NCI-H748 treated with DMSO at 0.1 percent for 48 hours (cell line): ENCODE measurements at regions not wholly inside any gene's neighbourhood (a gene's known extent, or its start where the extent isn't known, plus 50 kb on each side); places are given as distances from the start of the nearest gene placed in this dataset.
"Not testable (repeated sequence)": the region's sequence is repeated elsewhere in the genome, so short reads cannot be mapped to it uniquely, and the experiment has no call there.

Experiments
- DNase-seq: peaks from one replicate; lab custom pipeline; 2025; lab: John Stamatoyannopoulos, UW

DNA sequence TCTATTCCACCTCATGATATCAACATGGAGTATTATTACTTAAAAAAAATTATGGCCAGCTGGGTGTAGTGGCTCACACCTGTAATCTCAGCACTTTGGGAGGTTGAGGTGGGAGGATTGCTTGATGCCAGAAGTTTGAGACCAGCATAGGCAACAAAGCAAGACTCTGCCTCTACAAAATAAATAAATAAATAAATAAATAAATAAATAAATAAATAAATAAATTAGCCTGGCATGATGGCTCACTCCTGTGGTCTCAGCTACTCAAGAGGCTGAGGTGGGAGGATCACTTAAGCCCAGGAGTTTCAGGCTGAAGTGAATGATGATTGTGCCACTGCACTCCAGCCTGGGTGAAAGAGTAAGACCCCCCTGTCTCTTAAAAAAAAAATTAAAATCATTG is 350.8 kb downstream of the VRK1 start:
- DNase-seq, result not testable (repeated sequence)

DNA sequence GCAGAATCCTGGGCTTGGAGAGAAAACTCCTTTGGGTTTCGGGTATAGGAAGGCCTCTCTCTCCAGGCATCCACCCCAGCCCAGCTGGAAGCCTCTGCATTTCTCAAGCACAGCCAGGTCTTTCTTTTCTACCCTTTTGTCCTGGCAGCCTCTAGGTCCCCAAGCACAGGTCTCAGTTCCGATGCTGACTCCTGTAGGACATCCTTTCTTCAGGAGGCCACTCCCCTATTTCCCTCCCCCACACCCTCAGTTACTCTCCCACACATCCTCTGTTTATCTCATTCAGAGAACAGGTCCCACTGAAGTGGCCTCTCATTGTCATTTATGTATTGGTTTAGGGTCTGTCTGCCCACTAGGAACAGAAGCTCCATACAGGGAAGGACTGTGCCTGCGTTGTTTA is 352.6 kb downstream of the VRK1 start:
- no peak for DNase-seq

- DNase-seq, result no peak
These were observed 356.3 kb downstream of the VRK1 start for GRCh38 chr14:97153527-97153926.

GRCh38 chr14:97155320-97155719 is 358.1 kb downstream of the VRK1 start:
- no peak for DNase-seq

DNA sequence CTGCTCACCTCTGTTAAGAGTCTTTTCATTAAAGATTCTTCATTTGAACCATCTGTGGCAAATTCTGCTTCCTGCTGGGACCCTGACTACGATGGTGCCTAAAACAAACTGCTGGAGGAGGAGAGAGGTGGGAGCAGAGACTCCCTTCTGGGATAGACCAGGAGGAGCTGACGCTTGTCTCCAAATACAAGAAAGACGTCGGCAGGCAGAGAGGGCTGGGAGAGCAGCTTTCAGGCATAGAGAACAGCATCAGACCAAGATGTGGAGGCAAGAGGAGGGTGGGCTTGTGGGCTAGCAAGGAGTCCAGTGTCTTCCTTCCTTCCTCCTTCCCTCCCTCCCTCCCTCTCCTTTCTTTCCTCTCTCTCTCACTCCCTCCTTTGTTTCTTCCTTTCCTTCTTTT is 358.6 kb downstream of the VRK1 start:
- no peak for DNase-seq

GRCh38 chr14:97156705-97157104 is 359.5 kb downstream of the VRK1 start:
- DNase-seq, result peak; percentile 60

DNA sequence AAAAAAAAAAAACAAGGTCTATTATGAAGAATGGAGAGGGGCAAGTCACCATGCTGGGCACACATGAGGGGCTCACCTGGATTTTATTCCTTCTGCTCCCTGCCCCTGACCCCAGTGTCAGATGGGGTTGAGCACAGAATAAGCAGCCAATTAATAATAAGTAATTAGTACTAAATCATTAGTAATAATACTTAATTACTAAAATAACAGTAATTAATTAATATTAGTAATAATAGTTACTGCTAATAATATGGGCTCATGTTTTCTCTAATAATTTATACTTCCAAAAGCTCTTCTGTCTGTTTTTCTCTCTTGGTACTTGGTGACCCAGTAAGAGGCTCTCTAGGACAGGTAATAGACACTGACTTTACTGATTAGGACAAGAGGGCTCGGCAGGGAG is 360.9 kb downstream of the VRK1 start:
- no peak for DNase-seq

DNA sequence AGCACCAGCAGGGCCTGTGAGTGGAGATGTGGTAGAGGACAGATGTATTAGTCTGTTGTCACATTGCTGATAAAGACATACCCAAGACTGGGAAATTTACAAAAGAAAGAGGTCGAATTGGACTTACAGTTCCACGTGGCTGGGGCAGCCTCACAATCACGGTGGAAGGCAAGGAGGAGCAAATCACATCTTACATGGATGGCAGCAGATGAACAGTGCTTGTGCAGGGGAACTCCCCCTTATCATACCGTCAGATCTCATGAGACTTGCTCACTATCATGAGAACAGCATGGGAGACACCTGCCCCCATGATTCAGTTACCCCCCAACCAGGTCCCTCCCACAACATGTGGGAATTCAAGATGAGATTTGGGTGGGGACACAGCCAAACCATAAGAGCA is 361.9 kb downstream of the VRK1 start:
- no peak for DNase-seq

GRCh38 chr14:97162621-97163020 is 365.4 kb downstream of the VRK1 start:
- DNase-seq, result no peak

GRCh38 chr14:97164021-97164420 is 366.8 kb downstream of the VRK1 start:
- DNase-seq, result no peak

GRCh38 chr14:97166497-97166896 is 369.3 kb downstream of the VRK1 start:
- DNase-seq, result no peak

DNA sequence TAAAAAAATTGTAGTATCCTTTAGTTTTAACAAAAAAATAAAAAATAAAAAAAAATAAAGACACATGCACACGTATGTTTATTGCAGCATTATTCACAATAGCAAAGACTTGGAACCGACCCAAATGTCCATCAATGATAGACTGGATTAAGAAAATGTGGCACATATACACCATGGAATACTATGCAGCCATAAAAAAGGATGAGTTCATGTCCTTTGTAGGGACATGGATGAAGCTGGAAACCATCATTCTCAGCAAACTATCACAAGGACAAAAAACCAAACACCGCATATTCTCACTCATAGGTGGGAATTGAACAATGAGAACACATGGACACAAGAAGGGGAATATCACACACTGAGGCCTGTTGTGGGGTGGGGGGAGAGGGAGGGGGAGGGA is 370.4 kb downstream of the VRK1 start:
- not testable (repeated sequence) for DNase-seq

DNA sequence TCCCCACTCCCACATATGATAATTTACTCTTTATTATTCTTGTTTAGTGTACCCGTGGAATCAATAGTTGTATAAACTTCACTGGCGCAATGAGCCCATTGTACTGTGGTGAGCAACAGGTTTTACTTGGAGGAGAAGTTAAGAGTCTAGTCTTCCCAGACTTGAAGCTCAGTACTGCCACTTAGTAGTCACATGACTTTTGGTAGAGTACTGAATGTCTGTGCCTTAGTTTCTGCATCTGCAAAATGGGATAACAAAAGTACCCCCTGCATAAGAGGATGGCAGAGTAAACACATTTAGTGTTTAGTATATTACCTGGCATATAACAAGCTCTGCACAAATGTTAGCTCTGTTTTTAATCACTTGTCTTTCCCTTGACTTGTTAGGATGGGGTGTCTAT is 375.5 kb downstream of the VRK1 start:
- no peak for DNase-seq

GRCh38 chr14:97177016-97177415 is 379.8 kb downstream of the VRK1 start:
- peak; percentile 63 for DNase-seq

GRCh38 chr14:97177635-97178034 is 380.5 kb downstream of the VRK1 start:
- DNase-seq, result no peak

- no peak for DNase-seq
These were observed 381.6 kb downstream of the VRK1 start for GRCh38 chr14:97178781-97179180.

DNA sequence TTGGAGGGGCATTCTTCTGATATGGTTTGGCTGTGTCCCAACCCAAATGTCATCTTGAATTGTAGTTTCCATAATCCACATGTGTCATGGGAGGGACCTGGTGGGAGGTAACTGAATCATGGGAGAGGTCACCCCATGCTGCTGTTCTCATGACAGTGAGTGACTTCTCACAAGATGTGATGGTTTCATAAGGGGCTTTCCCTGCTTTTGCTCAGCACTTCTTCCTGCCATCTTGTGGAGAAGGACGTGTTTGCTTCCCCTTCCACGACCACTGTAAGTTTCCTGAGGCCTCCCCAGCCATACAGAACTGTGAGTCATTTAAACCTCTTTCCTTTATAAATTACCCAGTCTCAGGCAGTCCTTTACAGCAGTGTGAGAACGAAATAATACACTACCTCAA is 382.4 kb downstream of the VRK1 start:
- no peak for DNase-seq

DNA sequence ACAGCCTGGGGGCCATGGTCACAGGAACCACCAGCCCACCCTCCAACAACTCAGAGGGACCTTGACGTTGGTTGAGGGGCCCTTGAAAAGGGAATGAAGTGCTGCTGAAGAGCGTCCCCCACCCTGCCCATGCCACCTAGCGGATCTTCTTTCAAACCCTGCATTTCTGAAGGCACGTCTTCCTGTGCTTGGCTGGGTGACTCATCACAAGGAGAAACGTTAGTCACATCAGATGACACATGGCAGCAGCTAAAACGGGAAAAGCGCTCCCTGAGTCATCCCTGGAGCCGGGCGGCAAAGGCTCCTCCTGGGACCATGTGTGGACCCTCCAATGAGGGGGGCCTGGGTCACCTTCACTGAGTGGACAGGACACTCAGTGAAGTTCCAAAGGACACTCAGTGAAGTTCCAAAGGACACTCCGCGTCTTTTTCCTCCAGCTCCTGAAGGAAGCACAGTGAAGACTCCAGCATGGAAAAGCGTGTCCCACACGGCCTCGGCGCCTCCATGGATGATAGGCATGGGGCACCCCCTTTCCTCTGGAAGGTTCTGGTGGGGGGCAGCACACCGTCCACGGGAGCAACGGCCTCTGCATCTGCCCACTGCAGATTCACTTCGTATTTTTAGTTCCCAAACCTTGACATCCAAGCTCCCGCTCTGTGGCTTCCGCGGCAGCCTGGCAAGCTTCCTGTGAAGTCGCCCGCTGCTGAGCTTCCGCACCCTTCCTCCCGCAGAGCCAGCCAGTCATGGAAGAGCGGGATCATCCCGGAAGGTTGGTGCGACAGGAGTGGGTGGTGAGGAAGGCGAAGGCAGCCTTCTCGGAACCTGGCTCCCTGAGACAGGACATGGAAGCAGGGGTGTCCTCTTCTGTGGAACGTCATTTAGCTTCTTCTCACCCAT is 383.4 kb downstream of the VRK1 start:
- no peak for DNase-seq

- DNase-seq, result peak; percentile 25
These were observed 388.0 kb downstream of the VRK1 start for GRCh38 chr14:97185186-97185585.

GRCh38 chr14:97187916-97188315 is 390.7 kb downstream of the VRK1 start:
- no peak for DNase-seq

- DNase-seq, result no peak
These were observed 399.2 kb downstream of the VRK1 start for GRCh38 chr14:97196336-97196735.

- DNase-seq, result no peak
These were observed 401.6 kb downstream of the VRK1 start for GRCh38 chr14:97198813-97199212.

DNA sequence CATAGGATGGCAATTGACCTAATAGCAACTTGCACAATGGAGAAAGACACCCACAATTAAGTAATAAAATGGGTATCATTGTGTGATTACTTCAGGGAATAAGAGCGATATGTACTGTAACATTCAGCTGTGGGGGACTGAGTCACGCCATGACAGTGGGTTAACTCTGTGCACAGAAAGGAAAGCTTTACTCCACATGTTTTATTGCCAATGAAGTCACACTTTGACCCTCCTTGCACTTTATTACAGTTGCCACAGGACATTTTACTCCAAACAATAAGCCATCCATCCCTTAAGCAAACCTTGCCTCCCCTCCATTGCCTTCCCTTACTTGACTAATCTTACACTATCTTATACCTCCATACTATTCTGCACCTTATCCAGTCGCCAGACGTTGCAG is 403.1 kb downstream of the VRK1 start:
- DNase-seq, result no peak

GRCh38 chr14:97206916-97207315 is 409.7 kb downstream of the VRK1 start:
- no peak for DNase-seq
